Spleen (tissue), 7 donors: ENCODE measurements at regions not wholly inside any gene's neighbourhood (a gene's known extent, or its start where the extent isn't known, plus 50 kb on each side); places are given as distances from the start of the nearest gene placed in this dataset.
"Not testable (repeated sequence)": the region's sequence is repeated elsewhere in the genome, so short reads cannot be mapped to it uniquely, and the experiment has no call there.

Experiments used
- POLR2A ChIP-seq, 3 donors: fragments of 450-650 bp; IDR thresholded peaks; one replicate each; pipeline ENCODE4 v1.5.1; 2017; ENCODE audit warnings: antibody characterized with exemption in 3 of 3, mild to moderate bottlenecking in 1 of 3
- POLR2AphosphoS5 ChIP-seq, 3 donors: sonication (generic); formaldehyde crosslinking; IDR thresholded peaks; one replicate each; pipeline ENCODE4 v1.5.1; 2017; ENCODE audit warnings: antibody characterized with exemption in 3 of 3
- TF ChIP-seq, protein P1 (sequence below), 11 experiments: fragments of 200-600 bp in 7 of 11; fragments of 450-650 bp in 4 of 11; sonication (generic) in 4 of 11; IDR thresholded peaks in 8 of 11; conservative IDR thresholded peaks in 3 of 11; 1 replicate in 7 of 11; 2 replicates in 4 of 11; pipeline versions ENCODE4 v1.4.0 to v1.8.0; 2016 to 2021; ENCODE audit warnings: antibody characterized with exemption in 11 of 11, inconsistent platforms in 4 of 11, mild to moderate bottlenecking in 1 of 11
- donor health status: DM: no; HTN: no; CAD: no; lungs with moderate emphysema.
- donor health status: DM: no; HTN: no; CAD: no.
- donor health status: DM: no; HTN: no; CAD: no.

DNA sequence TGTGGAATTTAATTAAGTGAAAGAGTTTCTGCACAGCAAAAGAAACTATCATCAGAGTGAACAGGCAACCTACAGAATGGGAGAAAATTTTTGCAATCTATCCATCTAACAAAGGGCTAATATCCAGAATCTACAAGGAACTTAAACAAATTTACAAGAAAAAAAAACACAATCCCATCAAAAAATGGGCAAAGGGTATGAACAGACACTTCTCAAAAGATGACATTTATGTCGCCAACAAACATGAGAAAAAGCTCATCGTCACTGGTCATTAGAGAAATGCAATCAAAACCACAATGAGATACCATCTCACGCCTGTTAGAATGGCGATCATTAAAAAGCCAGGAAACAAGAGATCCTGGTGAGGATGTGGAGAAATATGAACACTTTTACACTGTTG is 128.0 kb downstream of the AHSP start:
- TF ChIP-seq, protein P1, sequence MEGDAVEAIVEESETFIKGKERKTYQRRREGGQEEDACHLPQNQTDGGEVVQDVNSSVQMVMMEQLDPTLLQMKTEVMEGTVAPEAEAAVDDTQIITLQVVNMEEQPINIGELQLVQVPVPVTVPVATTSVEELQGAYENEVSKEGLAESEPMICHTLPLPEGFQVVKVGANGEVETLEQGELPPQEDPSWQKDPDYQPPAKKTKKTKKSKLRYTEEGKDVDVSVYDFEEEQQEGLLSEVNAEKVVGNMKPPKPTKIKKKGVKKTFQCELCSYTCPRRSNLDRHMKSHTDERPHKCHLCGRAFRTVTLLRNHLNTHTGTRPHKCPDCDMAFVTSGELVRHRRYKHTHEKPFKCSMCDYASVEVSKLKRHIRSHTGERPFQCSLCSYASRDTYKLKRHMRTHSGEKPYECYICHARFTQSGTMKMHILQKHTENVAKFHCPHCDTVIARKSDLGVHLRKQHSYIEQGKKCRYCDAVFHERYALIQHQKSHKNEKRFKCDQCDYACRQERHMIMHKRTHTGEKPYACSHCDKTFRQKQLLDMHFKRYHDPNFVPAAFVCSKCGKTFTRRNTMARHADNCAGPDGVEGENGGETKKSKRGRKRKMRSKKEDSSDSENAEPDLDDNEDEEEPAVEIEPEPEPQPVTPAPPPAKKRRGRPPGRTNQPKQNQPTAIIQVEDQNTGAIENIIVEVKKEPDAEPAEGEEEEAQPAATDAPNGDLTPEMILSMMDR (IDR thresholded peaks at IDR 0.05 in 8 of 11, conservative IDR thresholded peaks at IDR 0.05 in 3 of 11), result not testable (repeated sequence)
- not testable (repeated sequence) for TF ChIP-seq POLR2A, POLR2AphosphoS5 (IDR thresholded peaks at IDR 0.05)
